ENCODE measurements at regions not wholly inside any gene's neighbourhood (a gene's known extent, or its start where the extent isn't known, plus 50 kb on each side); places are given as distances from the start of the nearest gene placed in this dataset.

- no peak overlapping the region for H3K9ac ChIP-seq (ENCODE audit: low read length)
- H3K36me3 ChIP-seq (ENCODE audit: control insufficient read depth in 1 of 2, insufficient read depth in 2 of 2, low read length in 2 of 2), result no peaks in the 10 kb centered on the region
- intact Hi-C loops (cut with micrococcal nuclease), result no loop called here
- no peak overlapping the region for H3K4me3 ChIP-seq (replicated peaks in 1 of 2; ENCODE audit: low read depth in 1 of 2, low read length in 2 of 2)
- BruUV-seq (replicated peaks), result no TSS peak
- ChIA-PET RAD21 (ENCODE audit: low non-redundant PET in 1 of 2, low total read pairs in 2 of 2, uncharacterized antibody in 2 of 2, unreplicated experiment in 2 of 2) (no interaction called here), CTCF (interaction anchor here (1.4 kb wide), 1 partner anchor 87 kb away, joined by 3 read pairs; no protein-coding TSS in a partner anchor), POLR2A (no interaction called here)
- H3K9me2 ChIP-seq (ENCODE audit: insufficient read depth), result no peaks in the 10 kb centered on the region
- no peak overlapping the region for H3K4me2 ChIP-seq (ENCODE audit: low read length)
- no peaks in the 10 kb centered on the region for H3K9me3 ChIP-seq (ENCODE audit: control insufficient read depth in 1 of 2, insufficient read depth in 1 of 2, low read depth in 1 of 2, low read length in 2 of 2)
- no peak overlapping the region for H3K27ac ChIP-seq (ENCODE audit: low read depth, low read length)
- no peak for DNase-seq (ENCODE audit: low read depth, low spot score)
- H3K27me3 ChIP-seq (ENCODE audit: insufficient read depth, low read length), result no peaks in the 10 kb centered on the region
- ATAC-seq, result no peak
- H4K20me1 ChIP-seq (ENCODE audit: insufficient read depth), result no peaks in the 10 kb centered on the region
- H3K4me1 ChIP-seq (ENCODE audit: control insufficient read depth in 1 of 2, insufficient read depth in 2 of 2, low read length in 2 of 2), result peaks cover 17 to 43% of the 10 kb centered on the region in 2 experiments; a peak in 3 of 4 replicates
- TF ChIP-seq, protein P1, sequence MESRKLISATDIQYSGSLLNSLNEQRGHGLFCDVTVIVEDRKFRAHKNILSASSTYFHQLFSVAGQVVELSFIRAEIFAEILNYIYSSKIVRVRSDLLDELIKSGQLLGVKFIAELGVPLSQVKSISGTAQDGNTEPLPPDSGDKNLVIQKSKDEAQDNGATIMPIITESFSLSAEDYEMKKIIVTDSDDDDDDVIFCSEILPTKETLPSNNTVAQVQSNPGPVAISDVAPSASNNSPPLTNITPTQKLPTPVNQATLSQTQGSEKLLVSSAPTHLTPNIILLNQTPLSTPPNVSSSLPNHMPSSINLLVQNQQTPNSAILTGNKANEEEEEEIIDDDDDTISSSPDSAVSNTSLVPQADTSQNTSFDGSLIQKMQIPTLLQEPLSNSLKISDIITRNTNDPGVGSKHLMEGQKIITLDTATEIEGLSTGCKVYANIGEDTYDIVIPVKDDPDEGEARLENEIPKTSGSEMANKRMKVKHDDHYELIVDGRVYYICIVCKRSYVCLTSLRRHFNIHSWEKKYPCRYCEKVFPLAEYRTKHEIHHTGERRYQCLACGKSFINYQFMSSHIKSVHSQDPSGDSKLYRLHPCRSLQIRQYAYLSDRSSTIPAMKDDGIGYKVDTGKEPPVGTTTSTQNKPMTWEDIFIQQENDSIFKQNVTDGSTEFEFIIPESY (IDR thresholded peaks at IDR 0.05; ENCODE audit: extremely low read depth, insufficient replicate concordance, low read length), result no peak
- no peak for TF ChIP-seq ZNF274 (IDR thresholded peaks at IDR 0.05; ENCODE audit: low read depth, low read length)
- TF ChIP-seq SP1 (IDR thresholded peaks at IDR 0.05; ENCODE audit: low read depth), result no peak
- no peak for TF ChIP-seq MAX (IDR thresholded peaks at IDR 0.05)
- no peak for TF ChIP-seq EZH2 (IDR thresholded peaks at IDR 0.05)
- TF ChIP-seq ATF3 (IDR thresholded peaks at IDR 0.05), result no peak
- TF ChIP-seq JUND (IDR thresholded peaks at IDR 0.05), result no peak
- TF ChIP-seq EGR1 (IDR thresholded peaks at IDR 0.05; ENCODE audit: low read depth), result no peak
- no peak for TF ChIP-seq SIN3A (IDR thresholded peaks at IDR 0.05; ENCODE audit: low read depth)
- TF ChIP-seq CTCF (IDR thresholded peaks at IDR 0.05 in 2 of 3, conservative IDR thresholded peaks at IDR 0.05 in 1 of 3; ENCODE audit: borderline replicate concordance in 1 of 3, insufficient read depth in 1 of 3, low read depth in 2 of 3, low read length in 2 of 3), result no peak
- no peak for TF ChIP-seq TCF7L2 (IDR thresholded peaks at IDR 0.05; ENCODE audit: borderline replicate concordance, extremely low read depth, insufficient read depth, insufficient read length)
- TF ChIP-seq ZFX (IDR thresholded peaks at IDR 0.05), result no peak
- TF ChIP-seq FOSL1 (IDR thresholded peaks at IDR 0.05; ENCODE audit: low read depth), result no peak
- TF ChIP-seq, protein P2, sequence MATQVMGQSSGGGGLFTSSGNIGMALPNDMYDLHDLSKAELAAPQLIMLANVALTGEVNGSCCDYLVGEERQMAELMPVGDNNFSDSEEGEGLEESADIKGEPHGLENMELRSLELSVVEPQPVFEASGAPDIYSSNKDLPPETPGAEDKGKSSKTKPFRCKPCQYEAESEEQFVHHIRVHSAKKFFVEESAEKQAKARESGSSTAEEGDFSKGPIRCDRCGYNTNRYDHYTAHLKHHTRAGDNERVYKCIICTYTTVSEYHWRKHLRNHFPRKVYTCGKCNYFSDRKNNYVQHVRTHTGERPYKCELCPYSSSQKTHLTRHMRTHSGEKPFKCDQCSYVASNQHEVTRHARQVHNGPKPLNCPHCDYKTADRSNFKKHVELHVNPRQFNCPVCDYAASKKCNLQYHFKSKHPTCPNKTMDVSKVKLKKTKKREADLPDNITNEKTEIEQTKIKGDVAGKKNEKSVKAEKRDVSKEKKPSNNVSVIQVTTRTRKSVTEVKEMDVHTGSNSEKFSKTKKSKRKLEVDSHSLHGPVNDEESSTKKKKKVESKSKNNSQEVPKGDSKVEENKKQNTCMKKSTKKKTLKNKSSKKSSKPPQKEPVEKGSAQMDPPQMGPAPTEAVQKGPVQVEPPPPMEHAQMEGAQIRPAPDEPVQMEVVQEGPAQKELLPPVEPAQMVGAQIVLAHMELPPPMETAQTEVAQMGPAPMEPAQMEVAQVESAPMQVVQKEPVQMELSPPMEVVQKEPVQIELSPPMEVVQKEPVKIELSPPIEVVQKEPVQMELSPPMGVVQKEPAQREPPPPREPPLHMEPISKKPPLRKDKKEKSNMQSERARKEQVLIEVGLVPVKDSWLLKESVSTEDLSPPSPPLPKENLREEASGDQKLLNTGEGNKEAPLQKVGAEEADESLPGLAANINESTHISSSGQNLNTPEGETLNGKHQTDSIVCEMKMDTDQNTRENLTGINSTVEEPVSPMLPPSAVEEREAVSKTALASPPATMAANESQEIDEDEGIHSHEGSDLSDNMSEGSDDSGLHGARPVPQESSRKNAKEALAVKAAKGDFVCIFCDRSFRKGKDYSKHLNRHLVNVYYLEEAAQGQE (IDR thresholded peaks at IDR 0.05; ENCODE audit: low read depth), result no peak
- TF ChIP-seq YY1 (IDR thresholded peaks at IDR 0.05; ENCODE audit: extremely low read depth, insufficient replicate concordance, low read depth, low read length), result no peak
- TF ChIP-seq RAD21 (IDR thresholded peaks at IDR 0.05; ENCODE audit: low read depth), result no peak
- TF ChIP-seq POLR2A (IDR thresholded peaks at IDR 0.05; ENCODE audit: borderline replicate concordance, extremely low read depth, insufficient read depth, insufficient read length), result no peak
- TF ChIP-seq SRF (IDR thresholded peaks at IDR 0.05; ENCODE audit: low read depth), result no peak
- TF ChIP-seq CEBPB (IDR thresholded peaks at IDR 0.05; ENCODE audit: low read depth), result no peak
- H3K79me2 ChIP-seq (ENCODE audit: insufficient read depth, low read length), result no peaks in the 10 kb centered on the region
- no peak overlapping the region for H2AFZ ChIP-seq (ENCODE audit: low read depth, low read length, poor library complexity, severe bottlenecking)
These were observed 135.1 kb downstream of the MRPL14 start for GRCh38 chr6:43992126-43992663.

Measured in HCT116 (cell line).